Heart left ventricle (tissue), 16 donors: ENCODE measurements at regions not wholly inside any gene's neighbourhood (a gene's known extent, or its start where the extent isn't known, plus 50 kb on each side); places are given as distances from the start of the nearest gene placed in this dataset.

ENCODE experiments used
- ATAC-seq, 4 donors: fragments of 200-7000 bp; cut with Tn5 transposase; one replicate each; pipeline ENCODE4 v1.9.1; 2020 to 2022; ENCODE audit warnings: moderate library complexity in 4 of 4, mild to moderate bottlenecking in 3 of 4, moderate number of reproducible peaks in 1 of 4
- DNase-seq, 5 donors: peaks; one replicate each; pipeline ENCODE4 v3.0.0-alpha.2; 2020
- H3K27ac ChIP-seq, 12 donors: fragments of 200-600 bp; sonication (generic) in 4 of 12; one replicate each; pipeline versions ENCODE4 v1.5.0 to v1.8.0; 2016 to 2022; ENCODE audit warnings: mild to moderate bottlenecking in 2 of 12
- H3K27me3 ChIP-seq, 9 donors: fragments of 200-600 bp; sonication (generic) in 2 of 9; one replicate each; pipeline versions ENCODE4 v1.5.1 to v1.8.0; 2016 to 2022; ENCODE audit warnings: mild to moderate bottlenecking in 3 of 9
- H3K36me3 ChIP-seq, 9 donors: fragments of 200-600 bp; sonication (generic) in 2 of 9; one replicate each; pipeline versions ENCODE4 v1.5.0 to v1.8.0; 2018 to 2022; ENCODE audit warnings: mild to moderate bottlenecking in 2 of 9
- H3K4me1 ChIP-seq, 12 donors: fragments of 200-600 bp; sonication (generic) in 4 of 12; one replicate each; pipeline versions ENCODE4 v1.5.0 to v1.8.0; 2016 to 2022; ENCODE audit warnings: mild to moderate bottlenecking in 3 of 12
- H3K4me3 ChIP-seq, 12 donors: fragments of 200-600 bp; sonication (generic) in 4 of 12; one replicate each; pipeline versions ENCODE4 v1.5.0 to v1.8.0; 2017 to 2022; ENCODE audit warnings: mild to moderate bottlenecking in 9 of 12, moderate library complexity in 4 of 12
- H3K9me3 ChIP-seq, 12 donors: fragments of 200-600 bp; sonication (generic) in 4 of 12; one replicate each; pipeline versions ENCODE4 v1.5.0 to v1.8.0; 2016 to 2022; ENCODE audit warnings: mild to moderate bottlenecking in 1 of 12
- CTCF ChIP-seq, 12 donors: fragments of 200-600 bp; sonication (generic) in 4 of 12; IDR thresholded peaks; one replicate each; pipeline versions ENCODE4 v1.5.0 to v1.8.0; 2018 to 2022; ENCODE audit warnings: antibody characterized with exemption in 12 of 12, mild to moderate bottlenecking in 5 of 12
- POLR2A ChIP-seq, 2 donors: fragments of 450-650 bp; IDR thresholded peaks; one replicate each; pipeline ENCODE4 v1.6.1; 2017; ENCODE audit warnings: antibody characterized with exemption in 2 of 2, mild to moderate bottlenecking in 2 of 2, moderate library complexity in 2 of 2
- WGBS, 4 donors: extraction: QIAGEN DNeasy Blood & Tissue Kit in 2 of 4; methylation state at CpG; one replicate each; pipeline versions ENCODE4 v1.1.5 to v1.1.7; 2013 to 2018; 5-methylcytosine and 5-hydroxymethylcytosine counted together
- intact Hi-C, 10 donors: fragments of 100-400 bp; cut with DNase I; formaldehyde crosslinking; loops; one replicate each; pipeline versions ENCODE4 v1.11.1 to v1.14.2; 2022
- donor health status: ischemic (EF 13 %, LVEDD 7.1; RV severe dilation, severe dysfunction).
- donor health status: healthy with polysubstance abuse.
- donor health status: DM: no; HTN: yes; CAD: no.
- donor health status: DM: no; HTN: no; CAD: no.
- donor health status: ischemic (EF 25% LVEDD 6.9; RV normal size, moderate dysfunction).
- donor health status: ischemic (EF 25% LVEDD 5.7; RV mildly dilated, moderate dysfunction).
- donor health status: healthy.
- donor health status: DM: yes; HTN: yes; CAD: no.
- donor health status: ischemic (EF 35%, LVEDD 5.7; RV mildly dilated, moderate dysfunction).
- donor health status: nonischemic (EF 11% LVEDD 7.7; RV severe dilation, severe dysfunction).
- donor health status: DM: yes; HTN: yes; CAD: no.
- donor health status: PGD.
- donor health status: ischemic (EF 29% LVEDD 5.4; RV normal size, mild dysfunction).
- donor health status: nonischemic (EF 23%, LVEDD 6.1; RV moderate dilation, normal function).

- TF ChIP-seq POLR2A (IDR thresholded peaks at IDR 0.05) (no peak), CTCF (IDR thresholded peaks at IDR 0.05) (no peak)
- Histone ChIP-seq H3K36me3 (no peaks in the 10 kb centered on the region), H3K27ac (no peak overlapping the region), H3K4me3 (no peak overlapping the region), H3K27me3 (no peaks in the 10 kb centered on the region), H3K9me3 (no peaks in the 10 kb centered on the region), H3K4me1 (peaks cover 0 to 7% (median 0%) of the 10 kb centered on the region in 12 donors)
- no peak for ATAC-seq
- 54 to 83% (median 75%) methylated on average over 2 of the region's 2 CpGs for WGBS, 4 donors
- no peak for DNase-seq
- intact Hi-C loops, result no loop called here
Observed at GRCh38 chr2:223176970-223177369, 125.0 kb downstream of the KCNE4 start.

GRCh38 chr2:223180463-223180862 is 128.5 kb downstream of the KCNE4 start:
- Histone ChIP-seq H3K27ac (no peak overlapping the region), H3K4me3 (no peak overlapping the region), H3K27me3 (no peaks in the 10 kb centered on the region), H3K36me3 (no peaks in the 10 kb centered on the region), H3K9me3 (no peaks in the 10 kb centered on the region), H3K4me1 (peaks cover 0 to 7% (median 0%) of the 10 kb centered on the region in 12 donors)
- no peak for TF ChIP-seq POLR2A (IDR thresholded peaks at IDR 0.05)
- TF ChIP-seq CTCF (IDR thresholded peaks at IDR 0.05), result no peak
- WGBS, 4 donors, result 40 to 53% (median 46%) methylated on average over 2 of the region's 2 CpGs
- intact Hi-C loops, result no loop called here
- no peak for DNase-seq
- no peak for ATAC-seq

GRCh38 chr2:223181561-223181960 is 129.6 kb downstream of the KCNE4 start:
- 64 to 76% (median 65%) methylated on average over 1 of the region's 1 CpG for WGBS, 4 donors
- H3K4me1 ChIP-seq, result peaks cover 0 to 7% (median 0%) of the 10 kb centered on the region in 12 donors
- H3K27ac ChIP-seq, result no peak overlapping the region
- no peak for TF ChIP-seq POLR2A (IDR thresholded peaks at IDR 0.05)
- no peak overlapping the region for H3K4me3 ChIP-seq
- no peaks in the 10 kb centered on the region for H3K27me3 ChIP-seq
- no peaks in the 10 kb centered on the region for H3K36me3 ChIP-seq
- ATAC-seq (no peak), DNase-seq (no peak)
- intact Hi-C loops, result no loop called here
- no peaks in the 10 kb centered on the region for H3K9me3 ChIP-seq

- intact Hi-C loops, result no loop called here
- TF ChIP-seq POLR2A (IDR thresholded peaks at IDR 0.05) (no peak), CTCF (IDR thresholded peaks at IDR 0.05) (no peak)
- 70 to 79% (median 77%) methylated on average over 2 of the region's 2 CpGs for WGBS, 4 donors
Observed at GRCh38 chr2:223182356-223182755, 130.4 kb downstream of the KCNE4 start.

GRCh38 chr2:223185638-223186037 is 133.6 kb downstream of the KCNE4 start:
- no peaks in the 10 kb centered on the region for H3K36me3 ChIP-seq
- TF ChIP-seq POLR2A (IDR thresholded peaks at IDR 0.05) (no peak), CTCF (IDR thresholded peaks at IDR 0.05) (no peak)
- WGBS, 4 donors, result 83 to 93% (median 87%) methylated on average over 4 of the region's 4 CpGs
- ATAC-seq, result no peak
- intact Hi-C loops, result no loop called here
- H3K27me3 ChIP-seq, result no peaks in the 10 kb centered on the region
- no peaks in the 10 kb centered on the region for H3K4me1 ChIP-seq
- no peak overlapping the region for H3K27ac ChIP-seq
- H3K9me3 ChIP-seq, result no peaks in the 10 kb centered on the region
- no peak overlapping the region for H3K4me3 ChIP-seq
- DNase-seq, result no peak

More at GRCh38 chr2:223182356-223182755, 130.4 kb downstream of the KCNE4 start:
- no peaks in the 10 kb centered on the region for H3K27me3 ChIP-seq
- DNase-seq, result no peak
- H3K4me3 ChIP-seq, result no peak overlapping the region
- no peak for ATAC-seq
- no peaks in the 10 kb centered on the region for H3K36me3 ChIP-seq
- peaks cover 0 to 7% (median 0%) of the 10 kb centered on the region in 12 donors for H3K4me1 ChIP-seq
- no peak overlapping the region for H3K27ac ChIP-seq
- no peaks in the 10 kb centered on the region for H3K9me3 ChIP-seq
